NB4 (cell line): ENCODE measurements at regions not wholly inside any gene's neighbourhood (a gene's known extent, or its start where the extent isn't known, plus 50 kb on each side); places are given as distances from the start of the nearest gene placed in this dataset.

Experiments
- DNase-seq: peaks from one replicate; pipeline ENCODE4 v3.0.0; 2010; ENCODE audit warnings: low read depth
- H3K4me3 ChIP-seq: one replicate; pipeline ENCODE4 v1.5.1; 2011; ENCODE audit warnings: mild to moderate bottlenecking, low read depth, low read length, moderate library complexity
- MYC ChIP-seq: IDR thresholded peaks from 2 replicates; pipeline ENCODE4 v1.6.1; 2011; ENCODE audit warnings: low read depth, low read length
- POLR2A ChIP-seq: IDR thresholded peaks from 2 replicates; pipeline ENCODE4 v1.6.1; 2011; ENCODE audit warnings: mild to moderate bottlenecking; ENCODE audit not compliant: insufficient read length; ENCODE audit errors: extremely low read depth
- TF ChIP-seq, protein P1 (sequence below): IDR thresholded peaks from one replicate; pipeline ENCODE4 v1.5.1; 2012; ENCODE audit warnings: low read depth, low read length
- TF ChIP-seq, protein P2 (sequence below): IDR thresholded peaks from 2 replicates; pipeline ENCODE4 v1.6.1; 2011; ENCODE audit warnings: low read depth, low read length

DNA sequence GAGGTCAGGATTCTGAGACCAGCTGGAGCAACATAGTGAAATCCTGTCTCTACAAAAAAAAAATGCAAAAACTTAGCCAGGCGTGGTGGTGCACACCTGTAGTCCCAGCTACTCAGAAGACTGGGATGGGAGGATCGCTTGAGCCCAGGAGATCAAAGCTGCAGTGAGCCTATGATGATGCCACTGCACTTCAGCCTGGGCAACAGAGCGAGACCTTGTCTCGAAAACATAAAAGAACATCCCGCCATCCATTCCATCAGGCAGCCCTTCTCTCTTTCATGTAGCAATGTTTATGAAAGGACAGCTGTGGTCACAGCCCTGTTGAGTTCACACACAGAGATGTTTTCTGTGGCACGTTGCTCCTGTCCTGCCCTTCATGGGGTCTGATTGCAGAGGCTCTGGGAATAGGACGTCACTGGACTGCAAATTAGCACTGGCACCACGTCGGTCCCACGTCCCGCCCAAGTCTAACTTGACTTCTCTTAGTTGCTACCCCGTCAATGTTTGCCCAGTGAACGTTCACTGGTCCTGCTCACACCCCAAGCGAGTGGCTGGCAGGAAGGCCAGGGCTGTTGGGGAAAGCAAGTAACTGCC lies 64.5 kb upstream of the MYL10 start:
- H3K4me3 ChIP-seq = no peak overlapping the region
- TF ChIP-seq, protein P1, sequence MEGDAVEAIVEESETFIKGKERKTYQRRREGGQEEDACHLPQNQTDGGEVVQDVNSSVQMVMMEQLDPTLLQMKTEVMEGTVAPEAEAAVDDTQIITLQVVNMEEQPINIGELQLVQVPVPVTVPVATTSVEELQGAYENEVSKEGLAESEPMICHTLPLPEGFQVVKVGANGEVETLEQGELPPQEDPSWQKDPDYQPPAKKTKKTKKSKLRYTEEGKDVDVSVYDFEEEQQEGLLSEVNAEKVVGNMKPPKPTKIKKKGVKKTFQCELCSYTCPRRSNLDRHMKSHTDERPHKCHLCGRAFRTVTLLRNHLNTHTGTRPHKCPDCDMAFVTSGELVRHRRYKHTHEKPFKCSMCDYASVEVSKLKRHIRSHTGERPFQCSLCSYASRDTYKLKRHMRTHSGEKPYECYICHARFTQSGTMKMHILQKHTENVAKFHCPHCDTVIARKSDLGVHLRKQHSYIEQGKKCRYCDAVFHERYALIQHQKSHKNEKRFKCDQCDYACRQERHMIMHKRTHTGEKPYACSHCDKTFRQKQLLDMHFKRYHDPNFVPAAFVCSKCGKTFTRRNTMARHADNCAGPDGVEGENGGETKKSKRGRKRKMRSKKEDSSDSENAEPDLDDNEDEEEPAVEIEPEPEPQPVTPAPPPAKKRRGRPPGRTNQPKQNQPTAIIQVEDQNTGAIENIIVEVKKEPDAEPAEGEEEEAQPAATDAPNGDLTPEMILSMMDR = no peak
- TF ChIP-seq MYC = no peak
- TF ChIP-seq POLR2A = no peak
- TF ChIP-seq, protein P2, sequence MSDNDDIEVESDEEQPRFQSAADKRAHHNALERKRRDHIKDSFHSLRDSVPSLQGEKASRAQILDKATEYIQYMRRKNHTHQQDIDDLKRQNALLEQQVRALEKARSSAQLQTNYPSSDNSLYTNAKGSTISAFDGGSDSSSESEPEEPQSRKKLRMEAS = no peak
- no peak for DNase-seq

DNA sequence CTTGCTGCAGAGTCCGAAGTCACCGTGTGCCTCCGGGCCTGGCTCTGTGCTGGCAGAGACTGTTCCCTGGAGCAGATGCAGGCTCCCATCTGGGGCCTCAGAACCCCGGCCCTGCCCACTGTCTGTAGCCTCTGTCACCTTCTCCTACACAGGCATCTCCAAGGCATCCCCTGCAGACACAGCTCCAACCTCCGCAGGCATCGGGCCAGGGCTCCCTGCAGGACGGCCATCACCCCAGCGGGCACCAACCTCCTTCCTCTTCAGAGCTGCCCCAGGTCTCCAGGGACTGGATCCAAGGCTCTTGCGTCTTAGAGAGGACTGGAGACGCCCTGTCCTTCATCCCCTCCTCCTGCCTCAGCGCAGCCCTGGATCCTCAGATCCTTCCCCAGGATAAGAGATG lies 69.9 kb upstream of the MYL10 start:
- TF ChIP-seq, protein P2 = no peak
- TF ChIP-seq, protein P1 = no peak
- no peak for TF ChIP-seq POLR2A
- no peak for TF ChIP-seq MYC
- no peak for DNase-seq

DNA sequence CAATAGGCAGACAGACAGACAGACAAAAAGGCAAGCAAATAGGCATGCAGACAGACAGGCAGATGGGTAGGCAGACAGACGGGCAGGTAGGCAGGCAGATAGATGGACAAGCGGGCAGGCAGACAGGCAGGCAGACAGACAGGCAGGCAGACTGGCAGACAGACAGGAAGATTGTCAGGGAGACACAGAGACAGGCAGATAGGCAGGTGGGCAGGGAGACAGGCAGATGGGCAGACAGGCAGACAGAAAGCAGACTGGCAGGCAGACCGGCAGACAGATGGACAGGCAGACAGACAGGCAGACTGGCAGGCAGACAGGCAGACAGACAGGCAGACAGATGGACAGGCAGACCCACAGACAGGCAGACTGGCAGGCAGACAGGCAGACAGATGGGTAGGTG lies 70.3 kb upstream of the MYL10 start:
- H3K4me3 ChIP-seq = no peak overlapping the region
- no peak for TF ChIP-seq MYC
- DNase-seq = no peak

More for the DNA sequence above, 69.9 kb upstream of the MYL10 start:
- H3K4me3 ChIP-seq = no peak overlapping the region

DNA sequence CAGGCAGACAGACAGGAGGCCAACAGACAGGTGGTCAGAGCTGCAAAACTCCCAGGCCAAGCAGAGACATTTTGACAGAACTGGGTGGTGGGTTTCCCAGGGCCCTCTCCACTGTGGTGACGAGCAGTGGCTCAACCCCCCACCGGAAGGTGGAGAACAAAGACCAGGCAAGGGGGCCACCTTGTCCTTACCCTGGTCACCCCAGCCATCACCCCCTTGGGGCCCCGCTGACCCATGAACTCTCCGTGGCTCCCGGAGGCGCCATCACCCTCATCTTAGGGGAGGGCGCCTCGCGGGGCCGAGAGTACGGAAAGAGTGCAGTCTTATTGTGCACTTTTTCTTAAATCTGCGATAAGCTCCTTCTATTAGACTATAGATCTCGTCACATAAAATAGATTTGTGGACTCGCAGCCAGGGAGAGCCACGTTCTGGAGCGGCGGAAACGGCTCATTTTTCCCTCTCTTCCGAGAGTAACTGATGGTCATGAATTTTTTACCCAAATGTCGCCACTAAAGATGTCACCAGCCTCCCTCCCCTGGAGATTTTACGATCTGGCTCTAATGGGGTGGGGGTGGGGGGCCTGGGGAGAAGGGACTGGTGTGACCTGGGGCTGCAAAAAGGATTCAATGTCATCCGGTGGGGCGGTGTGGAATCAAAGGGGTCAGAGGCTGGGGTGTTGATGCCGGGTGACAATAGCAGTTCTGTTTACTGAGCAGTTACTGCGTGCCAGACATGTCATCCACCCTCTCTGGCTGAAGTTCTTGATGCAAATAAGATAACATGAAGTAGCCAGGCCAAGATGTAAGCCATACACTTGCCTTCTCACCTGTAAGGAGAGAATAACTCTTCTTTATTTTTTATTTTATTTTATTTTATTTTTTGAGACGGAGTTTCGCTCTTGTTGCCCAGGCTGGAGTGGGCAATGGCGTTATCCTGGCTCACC lies 71.1 kb upstream of the MYL10 start:
- DNase-seq = no peak
- TF ChIP-seq, protein P1 = no peak
- TF ChIP-seq MYC (no peak), POLR2A (no peak)
- TF ChIP-seq, protein P2 = no peak
- no peak overlapping the region for H3K4me3 ChIP-seq

DNA sequence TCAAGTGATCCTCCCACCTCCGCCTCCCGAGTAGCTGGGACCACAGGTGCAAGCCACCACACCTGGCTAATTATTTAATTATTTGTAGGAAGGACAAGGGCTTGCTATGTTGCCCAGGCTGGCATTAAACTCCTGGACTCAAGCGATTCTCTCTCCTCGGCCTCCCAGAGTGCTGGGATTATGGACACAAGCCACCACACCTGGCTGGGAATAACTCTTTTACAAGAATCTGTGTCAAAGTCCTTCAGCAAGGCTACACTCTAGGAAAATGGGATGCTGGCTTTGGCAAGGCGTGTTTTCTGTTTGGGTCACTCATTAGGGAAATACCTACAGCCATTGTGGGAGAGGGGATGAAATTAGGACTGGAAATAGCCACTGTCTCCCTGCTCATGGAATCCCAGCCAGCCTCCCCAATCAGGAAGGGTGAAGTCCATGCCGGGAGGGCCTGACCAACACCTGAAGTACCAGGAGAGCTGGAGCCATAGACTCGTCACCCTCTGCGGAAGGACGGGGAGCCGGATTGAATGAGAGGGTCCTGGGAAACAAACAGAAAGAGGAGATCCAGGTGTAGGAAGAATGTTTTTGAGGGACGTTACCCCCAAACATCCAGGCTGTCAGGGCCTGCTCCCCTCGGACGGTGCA lies 72.2 kb upstream of the MYL10 start:
- no peak overlapping the region for H3K4me3 ChIP-seq
- no peak for DNase-seq
- TF ChIP-seq POLR2A = no peak
- no peak for TF ChIP-seq MYC
- TF ChIP-seq, protein P1 = no peak
- TF ChIP-seq, protein P2 = no peak

DNA sequence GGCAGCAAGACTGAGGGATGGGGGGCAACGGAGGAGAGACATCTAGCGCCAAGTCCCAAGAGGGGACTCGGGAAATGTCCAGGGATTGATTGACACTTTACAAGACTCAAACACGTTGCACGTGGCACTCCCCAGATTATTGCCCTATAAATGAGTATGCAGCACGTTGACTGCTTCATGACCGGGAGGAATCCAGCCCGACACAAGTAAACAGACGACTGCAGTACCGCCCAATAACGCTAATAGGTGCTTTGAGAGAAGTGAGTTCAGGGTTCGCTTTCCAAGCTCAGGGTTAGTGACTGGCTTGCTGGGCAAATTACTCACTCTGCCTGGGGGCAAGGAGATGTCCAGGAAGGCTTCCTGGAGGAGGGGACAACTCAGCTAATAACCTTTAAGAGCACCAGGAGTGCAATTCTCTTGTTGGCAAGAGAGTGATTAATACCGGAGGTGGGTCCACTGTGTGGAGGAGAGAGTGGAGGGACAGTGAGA lies 73.3 kb upstream of the MYL10 start:
- TF ChIP-seq POLR2A = no peak
- TF ChIP-seq, protein P1 = no peak
- TF ChIP-seq MYC = no peak
- TF ChIP-seq, protein P2 = no peak
- no peak overlapping the region for H3K4me3 ChIP-seq
- no peak for DNase-seq
